ENCODE measurements at regions not wholly inside any gene's neighbourhood (a gene's known extent, or its start where the extent isn't known, plus 50 kb on each side); places are given as distances from the start of the nearest gene placed in this dataset.

GRCh38 chrX:9148615-9149399 is 114.9 kb upstream of the FAM9B start:
- no peak for DNase-seq (ENCODE audit: low read depth)

GRCh38 chrX:9149501-9150245 is 115.7 kb upstream of the FAM9B start:
- no peak for DNase-seq (ENCODE audit: low read depth)

DNA sequence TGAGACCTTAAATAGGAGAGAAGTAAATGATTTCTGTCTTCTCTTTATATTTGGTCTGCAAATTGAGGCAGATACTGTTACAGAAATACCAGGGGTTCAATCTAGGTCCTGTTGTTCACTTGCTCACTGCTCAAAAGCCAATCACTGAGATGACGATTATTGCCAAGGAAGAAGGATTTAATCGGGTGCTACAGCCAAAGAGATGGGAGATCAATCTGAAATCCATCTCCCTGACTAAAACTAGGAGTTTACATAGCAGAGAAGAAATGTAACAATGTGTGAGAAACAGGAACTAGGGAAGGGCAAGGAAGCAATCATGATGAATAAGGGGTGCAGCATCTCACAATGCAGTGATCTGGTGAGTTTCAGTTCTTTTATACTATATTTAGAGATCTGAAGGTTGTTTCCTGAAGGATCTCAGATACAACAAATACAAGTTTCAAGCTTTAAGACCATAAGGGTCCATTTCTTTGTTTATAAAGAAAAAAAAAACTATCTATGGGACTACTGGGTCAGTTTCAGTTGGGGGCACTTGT is 117.9 kb upstream of the FAM9B start:
- no peak for DNase-seq (ENCODE audit: low read depth)

DNA sequence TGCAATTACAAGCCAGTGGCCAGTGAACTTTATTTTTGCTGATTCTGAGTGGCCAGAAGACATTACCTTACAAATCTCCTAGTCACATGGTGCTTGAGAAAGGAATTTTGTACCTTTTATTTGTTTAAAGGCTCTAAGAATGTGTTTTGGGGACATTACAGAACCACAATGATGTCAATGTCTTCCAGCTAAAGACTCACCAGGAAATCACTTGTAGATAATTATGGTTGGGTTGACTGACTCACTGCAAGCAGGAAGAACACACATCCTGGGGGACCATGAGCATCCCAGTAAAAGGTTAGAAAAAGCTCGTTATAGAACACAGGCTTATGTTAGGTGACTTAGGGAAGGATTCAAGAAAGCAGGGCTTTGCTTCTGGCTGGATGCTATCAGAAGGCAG is 119.4 kb upstream of the FAM9B start:
- no peak for DNase-seq (ENCODE audit: low read depth)

- no peak for DNase-seq (ENCODE audit: low read depth)
These were observed 124.7 kb upstream of the FAM9B start for GRCh38 chrX:9158611-9159010.

- DNase-seq (ENCODE audit: low read depth): no peak
These were observed 126.9 kb upstream of the FAM9B start for GRCh38 chrX:9160698-9161329.

- no peak for DNase-seq (ENCODE audit: low read depth)
These were observed 128.8 kb upstream of the FAM9B start for GRCh38 chrX:9162698-9163097.

- DNase-seq (ENCODE audit: low read depth): no peak
These were observed 129.3 kb upstream of the FAM9B start for GRCh38 chrX:9163214-9163709.

- no peak for DNase-seq (ENCODE audit: low read depth)
These were observed 130.2 kb upstream of the FAM9B start for GRCh38 chrX:9164086-9164485.

- DNase-seq (ENCODE audit: low read depth): no peak
These were observed 130.9 kb upstream of the FAM9B start for GRCh38 chrX:9164533-9165426.

DNA sequence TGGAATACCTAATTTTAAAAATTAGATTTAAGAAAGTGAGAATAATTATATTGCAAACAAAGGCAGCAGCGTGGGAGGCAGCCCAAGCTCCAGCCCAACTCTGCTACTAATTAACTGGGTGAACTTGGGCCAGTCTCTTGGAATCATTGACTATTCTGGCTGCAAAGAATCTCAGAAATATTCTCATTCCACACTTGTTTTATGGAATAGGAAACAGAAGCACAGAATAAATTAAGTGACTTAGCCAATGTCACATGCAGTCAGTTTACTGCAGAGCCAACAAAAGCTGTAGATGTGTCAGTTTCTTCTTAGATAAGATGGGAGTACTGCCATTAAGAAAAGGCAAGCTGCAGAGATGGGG is 132.6 kb upstream of the FAM9B start:
- no peak for DNase-seq (ENCODE audit: low read depth)

GRCh38 chrX:9171841-9172463 is 138.0 kb upstream of the FAM9B start:
- no peak for DNase-seq (ENCODE audit: low read depth)

- no peak for DNase-seq (ENCODE audit: low read depth)
These were observed 138.5 kb upstream of the FAM9B start for GRCh38 chrX:9172464-9172850.

GRCh38 chrX:9180623-9181022 is 146.7 kb upstream of the FAM9B start:
- no peak for DNase-seq (ENCODE audit: low read depth)

DNA sequence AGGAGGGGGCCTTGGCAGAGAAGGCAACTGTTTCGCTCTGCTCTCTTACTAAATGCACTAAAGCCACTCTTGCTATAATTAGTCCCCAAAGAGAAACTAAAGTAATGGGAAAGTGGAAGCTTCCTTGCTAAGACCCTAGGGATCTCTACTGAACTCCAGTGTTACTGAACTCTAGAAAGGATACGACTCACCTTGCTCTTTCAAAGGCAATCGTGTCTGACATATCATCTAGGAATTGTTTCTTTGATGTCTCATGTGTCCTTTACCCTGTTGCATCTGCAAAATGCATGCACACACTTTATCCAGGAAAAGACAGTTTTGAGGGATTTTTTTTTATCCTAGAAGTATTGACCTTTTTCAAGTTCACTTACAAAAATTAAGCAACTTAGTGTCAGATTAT is 148.1 kb upstream of the FAM9B start:
- DNase-seq (ENCODE audit: low read depth): no peak

DNA sequence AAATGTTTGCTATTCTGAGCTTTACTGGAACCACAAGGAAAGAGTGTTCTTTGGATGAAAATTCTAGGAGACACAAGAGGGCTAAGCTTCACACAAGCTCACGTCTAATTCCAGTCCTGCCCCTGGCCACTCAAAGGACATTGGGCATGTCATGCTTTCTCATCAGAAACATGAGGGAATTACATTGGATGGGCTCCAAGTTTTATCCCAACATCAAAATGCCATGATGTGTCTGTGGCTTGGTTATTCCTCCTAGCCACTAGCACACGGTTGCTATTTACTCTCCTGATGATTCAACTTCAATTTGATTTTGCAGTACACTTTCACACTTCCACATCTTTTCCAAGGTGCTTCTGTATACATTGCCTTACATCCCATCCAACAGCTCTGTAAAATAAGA is 149.6 kb upstream of the FAM9B start:
- no peak for DNase-seq (ENCODE audit: low read depth)

DNA sequence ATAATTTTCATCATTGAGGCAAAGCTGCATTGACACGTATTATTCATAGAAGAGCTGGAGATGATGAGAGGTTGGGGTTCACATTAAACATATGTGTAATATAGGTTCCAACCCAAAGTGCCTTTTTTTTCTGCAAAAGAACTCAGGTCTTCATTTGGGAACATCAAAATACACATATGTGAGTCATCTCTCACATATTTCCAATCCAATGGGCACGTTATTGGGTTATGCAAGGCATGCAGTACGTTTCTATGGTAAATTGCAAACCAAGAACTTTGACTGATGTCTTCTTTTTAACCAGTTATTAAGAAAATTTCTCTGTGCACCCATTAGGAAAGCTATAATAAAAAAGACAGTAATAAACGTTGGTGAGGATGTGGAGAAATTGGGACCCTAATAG is 150.3 kb upstream of the FAM9B start:
- no peak for DNase-seq (ENCODE audit: low read depth)

- DNase-seq (ENCODE audit: low read depth): no peak
These were observed 154.2 kb upstream of the FAM9B start for GRCh38 chrX:9188117-9188516.

DNA sequence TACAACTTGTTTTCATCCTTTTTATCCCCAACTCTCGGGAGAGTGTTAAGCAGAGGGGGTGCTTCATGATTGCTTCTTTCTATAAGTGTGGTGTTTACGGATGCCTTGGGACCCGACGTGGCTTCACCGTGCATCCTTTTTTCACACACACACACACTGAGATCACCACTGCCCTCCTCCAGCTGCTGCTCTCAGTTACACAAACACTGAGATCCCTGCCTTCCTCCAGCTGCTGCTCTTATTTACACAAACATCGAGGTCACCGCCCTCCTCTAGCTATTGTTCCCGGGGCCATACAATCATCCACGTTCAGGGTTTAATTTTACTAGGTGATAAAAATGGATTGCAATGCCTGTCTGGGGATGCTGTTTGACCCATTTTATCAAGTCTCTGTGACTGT is 155.4 kb upstream of the FAM9B start:
- DNase-seq (ENCODE audit: low read depth): no peak

DNA sequence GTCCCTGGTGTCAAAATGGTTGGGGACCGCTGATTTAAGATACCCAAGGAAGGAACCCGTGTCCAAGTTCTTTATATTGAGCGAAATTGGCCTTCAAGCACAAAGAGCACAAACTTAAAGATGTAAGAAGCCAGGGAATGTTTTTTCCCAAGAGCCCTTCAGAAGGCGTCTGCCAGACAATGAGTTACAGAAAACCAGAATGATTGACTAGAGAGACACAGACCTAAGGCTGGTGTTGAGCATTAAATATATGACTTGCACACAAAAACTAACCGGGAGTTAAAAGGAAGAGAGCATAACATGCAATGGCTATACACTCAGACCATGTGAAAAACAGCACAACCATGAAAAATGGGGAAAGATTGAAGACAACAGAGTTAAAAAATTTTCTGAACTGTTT is 157.5 kb upstream of the FAM9B start:
- DNase-seq (ENCODE audit: low read depth): no peak

DNA sequence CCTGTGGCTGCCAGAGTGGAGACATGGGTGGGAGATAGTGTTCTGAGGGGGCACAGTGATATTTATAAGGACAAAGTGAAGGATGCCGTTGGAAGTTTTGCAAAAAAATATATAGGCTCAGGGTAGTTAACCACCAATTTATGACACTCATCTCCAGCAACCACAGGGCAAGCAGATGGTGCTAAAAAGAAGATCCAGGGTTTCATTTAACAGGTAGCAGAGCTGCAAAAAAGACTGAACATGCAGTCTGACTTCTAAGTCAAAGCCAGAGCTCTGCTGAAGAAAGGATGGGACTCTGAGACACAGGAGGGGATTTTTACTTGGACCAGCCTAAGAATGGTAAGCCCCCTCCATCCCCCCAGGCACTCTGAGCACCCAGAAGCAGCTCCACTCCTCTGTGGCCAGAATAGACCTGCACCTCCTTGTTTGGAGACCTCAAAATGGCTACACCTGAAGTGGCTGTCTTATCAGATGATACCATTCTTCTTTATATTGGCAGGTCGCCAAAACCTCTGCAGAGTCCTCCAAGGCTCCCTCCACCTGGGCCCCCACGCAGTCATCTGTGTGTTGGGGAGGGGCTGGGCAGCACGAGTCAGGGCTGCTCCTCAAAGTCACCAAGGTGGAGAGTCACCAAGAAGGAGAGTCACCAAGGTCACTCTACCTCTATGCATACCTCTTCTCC is 161.4 kb upstream of the FAM9B start:
- no peak for DNase-seq (ENCODE audit: low read depth)

Data from stimulated activated CD8-positive, alpha-beta memory T cell treated with anti-CD3 and anti-CD28 coated beads, Interleukin-15, amount 100 ng/mL, for 24 hours (primary cell).